ENCODE measurements at regions not wholly inside any gene's neighbourhood (a gene's known extent, or its start where the extent isn't known, plus 50 kb on each side); places are given as distances from the start of the nearest gene placed in this dataset.

GRCh38 chr1:96080925-96081324 is 640.7 kb upstream of the PTBP2 start:
- no peak overlapping the region for H3K27ac ChIP-seq (ENCODE audit: control insufficient read depth, insufficient read depth, low read length)
- TF ChIP-seq CTCF (optimal IDR thresholded peaks at IDR 0.05 in 1 of 3, IDR thresholded peaks at IDR 0.05 in 1 of 3, conservative IDR thresholded peaks at IDR 0.05 in 1 of 3; ENCODE audit: extremely low read depth in 1 of 3, insufficient read depth in 2 of 3, low read length in 3 of 3) (peak in 2 of 3 experiments; percentile 18 to 32), EZH2 (IDR thresholded peaks at IDR 0.05; ENCODE audit: low read length) (no peak)
- H2AFZ ChIP-seq (ENCODE audit: control insufficient read depth, low read length) = no peak overlapping the region
- no peak overlapping the region for H3K9ac ChIP-seq (ENCODE audit: control insufficient read depth, extremely low read depth, insufficient read depth, low read length)
- no peak overlapping the region for H3K4me2 ChIP-seq (ENCODE audit: control insufficient read depth, extremely low read depth, insufficient read depth, low read depth, low read length)
- H3K36me3 ChIP-seq (ENCODE audit: control insufficient read depth in 2 of 2, extremely low read depth in 1 of 2, insufficient read depth in 2 of 2, low read length in 2 of 2) = no peaks in the 10 kb centered on the region
- H3K27me3 ChIP-seq (ENCODE audit: control insufficient read depth, extremely low read depth, insufficient read depth, low read length) = no peaks in the 10 kb centered on the region
- peaks cover 6% of the 10 kb centered on the region for H3K4me1 ChIP-seq (ENCODE audit: control insufficient read depth, extremely low read depth, insufficient read depth, low read length)
- no peak overlapping the region for H3K4me3 ChIP-seq (ENCODE audit: control insufficient read depth in 2 of 3, extremely low read depth in 1 of 3, insufficient read depth in 2 of 3, low read depth in 1 of 3, low read length in 3 of 3)
- FAIRE-seq (no peak), DNase-seq (ENCODE audit: low read depth, low spot score) (no peak)
- no peaks in the 10 kb centered on the region for H3K79me2 ChIP-seq (ENCODE audit: control insufficient read depth, insufficient read depth, low read length)
- H3K9me3 ChIP-seq (ENCODE audit: control insufficient read depth, low read depth, low read length) = no peaks in the 10 kb centered on the region
- dilution Hi-C loops (cut with MboI; ENCODE audit: extremely low pct_ligation_motif_present, low sequenced_read_pairs) = no loop called here
- H4K20me1 ChIP-seq (ENCODE audit: control insufficient read depth, extremely low read depth, insufficient read depth, low read length) = no peaks in the 10 kb centered on the region
- H3K9me1 ChIP-seq (ENCODE audit: control insufficient read depth, extremely low read depth, insufficient read depth, low read length) = no peaks in the 10 kb centered on the region

- H2AFZ ChIP-seq (ENCODE audit: control insufficient read depth, low read length) = no peak overlapping the region
- DNase-seq (ENCODE audit: low read depth, low spot score) (no peak), FAIRE-seq (no peak)
- H3K4me1 ChIP-seq (ENCODE audit: control insufficient read depth, extremely low read depth, insufficient read depth, low read length) = no peaks in the 10 kb centered on the region
- H3K9ac ChIP-seq (ENCODE audit: control insufficient read depth, extremely low read depth, insufficient read depth, low read length) = no peak overlapping the region
- no peaks in the 10 kb centered on the region for H3K79me2 ChIP-seq (ENCODE audit: control insufficient read depth, insufficient read depth, low read length)
- no peaks in the 10 kb centered on the region for H3K36me3 ChIP-seq (ENCODE audit: control insufficient read depth in 2 of 2, extremely low read depth in 1 of 2, insufficient read depth in 2 of 2, low read length in 2 of 2)
- H3K9me3 ChIP-seq (ENCODE audit: control insufficient read depth, low read depth, low read length) = no peaks in the 10 kb centered on the region
- no peaks in the 10 kb centered on the region for H3K9me1 ChIP-seq (ENCODE audit: control insufficient read depth, extremely low read depth, insufficient read depth, low read length)
- H3K4me3 ChIP-seq (ENCODE audit: control insufficient read depth in 2 of 3, extremely low read depth in 1 of 3, insufficient read depth in 2 of 3, low read depth in 1 of 3, low read length in 3 of 3) = no peak overlapping the region
- H4K20me1 ChIP-seq (ENCODE audit: control insufficient read depth, extremely low read depth, insufficient read depth, low read length) = no peaks in the 10 kb centered on the region
- H3K27me3 ChIP-seq (ENCODE audit: control insufficient read depth, extremely low read depth, insufficient read depth, low read length) = peaks cover 3% of the 10 kb centered on the region
- TF ChIP-seq EZH2 (IDR thresholded peaks at IDR 0.05; ENCODE audit: low read length) (no peak), CTCF (optimal IDR thresholded peaks at IDR 0.05 in 1 of 3, IDR thresholded peaks at IDR 0.05 in 1 of 3, conservative IDR thresholded peaks at IDR 0.05 in 1 of 3; ENCODE audit: extremely low read depth in 1 of 3, insufficient read depth in 2 of 3, low read length in 3 of 3) (no peak)
- dilution Hi-C loops (cut with MboI; ENCODE audit: extremely low pct_ligation_motif_present, low sequenced_read_pairs) = no loop called here
- H3K27ac ChIP-seq (ENCODE audit: control insufficient read depth, insufficient read depth, low read length) = no peak overlapping the region
- no peak overlapping the region for H3K4me2 ChIP-seq (ENCODE audit: control insufficient read depth, extremely low read depth, insufficient read depth, low read depth, low read length)
Measured at GRCh38 chr1:96087719-96088118, 633.9 kb upstream of the PTBP2 start.

Measured in keratinocyte (primary cell).